LoVo (cell line): ENCODE measurements at regions not wholly inside any gene's neighbourhood (a gene's known extent, or its start where the extent isn't known, plus 50 kb on each side); places are given as distances from the start of the nearest gene placed in this dataset.

ENCODE experiments used
- DNase-seq: peaks from one replicate; pipeline ENCODE4 v3.0.0-alpha.2; 2016; ENCODE audit warnings: low spot score

DNA sequence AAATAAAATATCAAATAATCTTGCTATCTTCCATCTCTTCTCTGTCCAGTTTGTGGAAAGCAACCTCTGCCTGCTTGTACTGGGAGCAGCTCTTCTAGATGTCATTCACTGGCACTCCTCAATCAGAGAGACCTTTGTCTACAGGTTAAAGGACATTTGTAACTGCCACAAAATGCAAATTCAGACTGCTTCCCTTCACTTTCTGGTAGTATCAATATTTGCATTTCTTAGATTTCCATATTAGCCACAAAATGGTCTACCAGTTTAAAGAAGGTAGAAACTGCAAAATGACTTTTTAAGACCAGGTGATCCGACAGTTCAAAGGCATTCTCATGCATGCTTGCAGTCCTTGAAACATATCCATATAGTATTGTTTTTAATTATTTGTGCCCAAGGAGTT is 51.7 kb upstream of the RCN1 start:
- no peak for DNase-seq

DNA sequence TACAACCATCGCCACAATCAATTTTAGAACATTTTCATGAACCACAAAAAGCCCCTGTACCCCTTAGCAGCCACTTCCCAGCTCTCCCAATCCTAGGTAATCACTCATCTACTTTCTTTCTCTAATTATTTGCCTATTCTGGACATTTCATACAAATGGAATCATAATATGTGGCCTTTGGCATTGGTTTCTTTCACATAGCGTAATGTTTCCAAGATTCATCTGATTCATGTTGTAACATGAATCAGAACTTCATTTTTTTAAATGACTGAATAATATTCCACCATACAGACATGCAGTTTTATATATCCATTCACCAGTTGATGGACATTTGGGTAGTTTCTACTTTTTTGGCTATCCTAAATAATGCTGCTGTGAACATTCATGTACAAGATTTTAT is 56.2 kb upstream of the RCN1 start:
- DNase-seq: no peak

DNA sequence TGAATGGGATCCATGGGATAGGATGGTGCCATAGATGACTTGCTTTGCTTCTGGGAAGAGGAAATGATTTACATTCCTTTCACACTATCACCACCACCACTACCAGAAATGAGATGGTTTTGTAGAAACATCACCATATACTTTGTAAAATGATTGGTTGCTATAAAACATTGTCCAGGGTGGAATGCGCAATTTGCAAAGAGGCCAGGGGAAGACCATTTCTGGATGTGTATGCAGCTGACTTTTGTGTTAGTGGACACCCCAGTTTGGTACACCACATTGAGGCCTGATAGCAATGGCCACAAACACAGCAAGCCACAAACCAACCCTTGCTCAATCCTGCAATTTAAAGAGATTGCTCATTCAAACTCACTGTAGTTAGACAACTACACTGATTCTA is 56.7 kb upstream of the RCN1 start:
- DNase-seq: no peak

DNA sequence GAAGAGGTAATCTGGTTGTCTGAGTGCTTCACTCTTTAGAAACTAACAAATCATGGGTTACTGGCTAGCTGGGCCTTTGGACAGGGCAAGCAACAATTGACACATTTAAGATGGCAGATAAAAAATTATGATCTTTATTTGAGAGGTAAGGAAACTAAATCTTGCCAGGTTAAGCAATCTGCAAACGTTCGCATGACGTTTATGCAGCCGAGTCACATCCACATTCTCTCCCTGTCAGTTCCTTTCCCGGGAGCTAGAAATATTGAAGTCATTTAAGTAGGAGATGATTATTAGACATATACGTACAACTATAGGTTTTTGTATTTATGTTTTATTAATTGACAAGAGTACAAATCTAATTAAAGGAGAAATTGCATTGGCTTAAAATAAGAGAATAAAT is 57.4 kb upstream of the RCN1 start:
- no peak for DNase-seq

DNA sequence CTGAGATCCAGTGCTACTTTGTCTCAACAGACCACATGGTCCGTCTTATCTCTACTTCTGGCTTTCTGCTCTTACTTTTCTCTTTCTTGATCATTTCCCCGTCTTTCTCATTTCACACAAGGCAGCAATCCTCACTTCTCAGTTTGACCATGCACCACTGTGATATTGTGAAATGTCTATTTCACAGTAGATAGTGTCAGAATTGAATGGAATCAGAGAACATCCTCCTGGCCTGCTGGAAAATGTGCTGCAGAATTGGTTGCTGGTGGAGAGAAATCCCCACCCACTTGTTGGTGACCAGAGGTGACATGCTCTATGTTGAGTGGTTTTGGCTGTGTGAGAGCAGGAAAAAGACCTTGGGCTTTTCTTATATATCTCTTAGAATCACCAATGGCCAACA is 57.8 kb upstream of the RCN1 start:
- DNase-seq: no peak

DNA sequence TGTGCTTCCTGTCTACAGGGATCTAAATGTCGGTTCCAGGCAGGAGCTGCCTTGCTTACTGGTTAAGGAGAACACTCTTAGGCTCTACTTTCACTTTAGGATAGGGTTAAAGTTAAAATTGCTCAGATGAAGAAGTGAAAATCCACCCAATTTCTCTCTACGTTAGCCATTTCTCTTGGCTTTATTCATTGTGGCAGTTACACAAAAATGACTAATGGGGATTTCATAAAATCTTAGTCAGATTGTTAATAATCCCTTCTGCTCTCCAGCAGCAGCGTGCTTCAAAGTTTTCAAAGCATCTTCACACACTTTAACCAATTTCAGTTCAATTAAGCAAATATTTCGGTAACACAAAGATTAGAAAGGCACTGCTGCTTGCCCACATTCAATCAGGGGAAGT is 58.4 kb upstream of the RCN1 start:
- no peak for DNase-seq

DNA sequence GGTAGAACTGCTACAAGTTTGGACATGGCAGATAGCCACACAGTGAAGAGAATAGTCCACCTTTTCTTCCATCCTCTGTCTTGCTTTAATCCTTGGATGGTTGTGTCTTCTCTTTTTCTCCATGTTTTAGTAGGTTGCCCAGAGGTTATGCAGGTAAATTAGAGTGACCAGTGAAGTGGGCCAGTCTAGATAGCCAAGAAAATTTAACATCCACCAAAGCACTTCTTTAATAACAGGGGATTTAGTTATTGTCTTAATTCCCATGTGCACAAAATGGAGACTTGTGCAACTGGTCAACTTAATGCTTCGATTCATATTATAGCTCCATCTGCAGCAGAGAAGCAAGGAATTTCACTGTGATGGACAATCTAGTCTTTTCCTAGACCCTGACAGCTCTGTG is 58.8 kb upstream of the RCN1 start:
- DNase-seq: no peak

DNA sequence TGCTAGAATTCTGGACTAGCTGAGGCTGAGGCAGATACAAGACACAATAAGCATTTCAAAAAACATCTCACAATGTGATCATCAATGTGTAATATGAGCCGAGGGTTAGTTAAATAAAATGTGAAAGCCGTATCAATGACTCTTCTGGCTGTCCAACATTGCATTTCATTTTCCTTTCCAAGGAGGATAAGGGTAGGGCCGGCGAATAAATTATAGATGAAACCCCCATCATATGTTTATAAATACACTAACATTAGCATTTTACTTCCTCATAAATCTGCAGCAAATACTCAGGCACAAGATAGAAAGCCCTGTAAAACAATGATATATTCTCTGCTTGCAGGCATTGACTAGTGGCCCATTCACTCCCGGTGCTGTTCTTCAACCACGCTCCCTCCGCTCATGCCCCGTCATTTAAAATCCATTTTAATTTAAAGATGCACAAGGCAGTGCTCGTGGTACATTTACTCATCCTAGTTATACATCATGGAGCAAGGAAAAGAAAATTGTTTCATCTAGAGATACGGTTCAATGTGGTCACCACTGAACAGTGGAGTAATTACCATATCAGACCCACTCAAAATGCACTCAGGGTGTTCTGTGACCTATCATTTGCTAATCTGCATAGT is 59.9 kb upstream of the RCN1 start:
- DNase-seq: no peak

DNA sequence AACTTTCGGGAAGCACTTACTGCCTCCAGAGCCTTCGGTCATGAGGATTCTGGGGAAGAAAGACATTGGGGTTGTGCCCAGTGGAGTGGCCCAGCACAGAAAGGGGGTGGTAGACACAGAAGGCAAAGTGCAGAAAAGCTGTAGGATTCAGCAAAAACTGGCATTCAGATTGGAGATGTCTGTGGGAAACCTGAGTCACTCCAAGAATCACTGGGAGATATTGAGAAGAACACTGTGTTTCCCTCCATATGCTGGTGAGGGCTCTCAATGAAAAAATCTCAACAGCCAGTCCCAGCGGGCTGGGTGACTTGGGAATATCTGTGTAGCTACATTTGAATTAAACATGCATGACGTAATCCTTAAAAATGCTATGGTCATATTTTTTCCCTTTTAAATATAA is 61.2 kb upstream of the RCN1 start:
- no peak for DNase-seq

DNA sequence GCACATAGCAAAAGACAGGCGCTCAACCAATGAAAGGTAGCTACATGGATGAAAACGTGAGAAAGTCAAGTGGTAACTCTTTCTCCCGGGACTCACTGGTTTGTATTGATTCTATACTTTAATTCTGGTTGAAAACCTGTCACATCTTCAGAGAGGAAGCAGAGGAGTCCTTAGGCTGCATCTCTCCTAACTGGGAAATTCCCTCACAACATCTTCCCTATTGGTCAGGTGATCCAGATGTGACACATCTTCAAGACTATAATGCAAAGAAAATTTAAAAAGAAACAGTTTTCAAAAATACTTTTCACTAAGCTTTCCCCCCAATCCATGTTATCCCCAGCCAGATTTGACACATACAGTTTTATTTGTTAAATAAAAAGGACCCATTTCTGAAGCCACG is 62.7 kb upstream of the RCN1 start:
- DNase-seq: no peak

DNA sequence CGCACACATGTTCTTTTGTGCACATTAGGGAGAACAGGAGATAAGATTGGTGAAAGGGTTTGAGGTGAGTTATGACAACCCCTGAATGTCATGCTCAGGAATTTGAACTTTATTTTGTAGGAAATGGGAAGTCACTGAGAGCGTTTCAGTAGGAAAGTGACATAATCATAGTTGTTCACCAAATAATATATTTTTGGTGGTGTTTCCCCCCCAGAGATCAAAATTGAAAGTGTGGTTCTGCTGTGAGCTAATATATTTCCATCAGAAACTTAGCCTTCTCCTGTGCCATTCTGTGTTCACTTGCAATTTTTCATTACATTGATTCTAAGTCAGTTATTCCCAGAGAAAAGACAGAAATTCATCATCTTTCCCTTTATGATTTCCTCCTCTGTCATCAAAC is 64.1 kb upstream of the RCN1 start:
- no peak for DNase-seq

DNA sequence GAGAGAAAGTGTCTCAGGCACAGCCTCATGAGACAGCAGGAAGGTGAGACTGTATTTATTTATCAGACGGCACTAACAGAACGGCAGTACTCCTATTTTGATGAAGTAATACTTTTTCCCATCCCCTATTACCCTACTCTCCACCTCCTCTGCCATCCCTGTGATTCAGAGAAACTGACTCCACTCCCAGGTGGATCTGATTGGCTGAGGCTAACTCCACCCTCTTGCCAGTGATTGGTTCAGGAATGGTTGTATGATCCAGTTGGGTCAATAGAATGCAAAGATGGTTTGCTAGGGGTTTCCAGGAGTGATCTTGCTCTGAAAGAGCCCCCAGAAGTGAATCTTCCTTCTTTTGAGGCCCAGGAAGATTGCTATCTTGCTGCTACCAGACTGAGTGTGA is 65.9 kb upstream of the RCN1 start:
- DNase-seq: no peak

DNA sequence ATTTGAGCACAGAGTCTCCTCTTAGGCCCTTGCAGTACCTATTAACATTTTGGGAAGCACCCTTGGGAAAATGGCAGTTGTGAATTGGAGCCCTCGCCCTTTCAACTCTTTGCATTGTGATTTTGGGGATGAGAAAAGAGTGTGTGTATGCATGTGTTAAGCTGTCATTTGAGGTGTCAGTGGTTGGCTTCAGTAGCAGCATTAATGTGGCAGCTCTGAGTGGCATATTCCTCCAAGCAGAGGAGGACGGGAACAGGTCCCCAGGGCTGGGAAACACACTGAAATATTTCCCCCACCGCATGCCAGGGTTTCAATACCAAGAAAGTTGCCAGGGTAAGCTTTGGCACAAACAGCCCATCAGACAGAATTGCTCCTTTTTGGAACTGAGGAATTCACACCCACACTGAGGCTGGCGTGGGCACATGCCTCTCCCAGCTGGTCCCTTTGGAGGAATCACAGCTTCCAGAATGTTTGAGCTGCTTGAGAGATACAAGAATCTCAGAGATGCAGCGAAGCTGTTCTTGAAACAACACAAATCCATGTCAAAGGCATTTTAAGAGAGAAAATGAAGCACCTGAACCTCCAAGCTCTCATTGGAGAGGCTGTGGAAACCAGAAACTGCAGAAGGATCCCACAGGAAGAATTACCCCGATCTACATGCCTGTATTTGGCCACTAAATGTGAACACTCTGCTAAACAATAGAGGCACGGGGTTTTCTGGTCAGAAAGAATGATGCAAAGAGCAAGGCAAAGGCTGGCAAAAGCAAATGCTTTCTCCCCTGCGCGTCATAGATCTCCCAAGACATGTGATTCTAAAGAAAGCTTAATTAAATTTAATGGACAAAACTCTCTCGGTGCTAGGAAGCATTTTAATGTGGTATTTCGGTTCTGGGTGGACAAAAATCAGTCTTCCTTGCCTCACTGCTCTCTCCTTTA is 67.2 kb upstream of the RCN1 start:
- no peak for DNase-seq

DNA sequence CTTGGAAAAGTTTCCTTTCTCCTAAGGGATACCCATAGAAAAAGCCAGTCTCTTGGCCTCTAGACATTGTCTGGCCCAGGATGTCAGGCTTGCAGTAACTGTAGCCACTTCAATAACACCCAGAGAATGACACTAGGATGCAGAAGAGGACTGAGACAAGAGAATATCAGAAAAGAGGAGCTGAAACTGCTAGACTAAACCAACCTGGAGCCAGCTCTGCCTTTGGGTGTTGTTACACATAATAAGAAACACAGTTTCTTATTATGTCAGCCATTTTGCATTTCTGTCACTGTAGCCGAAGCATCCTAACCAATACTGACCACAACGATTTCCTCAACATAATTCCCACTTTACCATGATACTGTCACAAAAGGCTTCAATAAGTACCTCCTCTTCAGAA is 72.2 kb upstream of the RCN1 start:
- DNase-seq: no peak

DNA sequence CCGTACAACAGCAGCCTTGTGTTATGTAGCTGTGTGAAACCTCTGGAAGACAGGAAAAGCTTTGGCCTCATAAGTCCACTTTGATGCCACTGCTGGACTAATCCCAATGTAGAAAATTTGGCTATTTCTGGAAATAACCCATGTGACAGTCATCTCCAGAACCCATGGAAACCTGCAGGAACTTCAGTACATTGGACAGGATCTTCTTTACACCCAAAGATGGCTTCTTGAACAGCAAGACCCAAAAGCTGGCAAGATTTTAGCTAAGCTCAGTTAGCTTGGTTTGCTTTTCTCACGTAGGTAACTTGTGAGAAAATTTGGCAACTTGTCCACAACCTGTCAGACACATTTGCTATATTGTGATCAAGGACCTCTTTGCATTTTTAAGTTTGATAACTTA is 74.8 kb upstream of the RCN1 start:
- no peak for DNase-seq

DNA sequence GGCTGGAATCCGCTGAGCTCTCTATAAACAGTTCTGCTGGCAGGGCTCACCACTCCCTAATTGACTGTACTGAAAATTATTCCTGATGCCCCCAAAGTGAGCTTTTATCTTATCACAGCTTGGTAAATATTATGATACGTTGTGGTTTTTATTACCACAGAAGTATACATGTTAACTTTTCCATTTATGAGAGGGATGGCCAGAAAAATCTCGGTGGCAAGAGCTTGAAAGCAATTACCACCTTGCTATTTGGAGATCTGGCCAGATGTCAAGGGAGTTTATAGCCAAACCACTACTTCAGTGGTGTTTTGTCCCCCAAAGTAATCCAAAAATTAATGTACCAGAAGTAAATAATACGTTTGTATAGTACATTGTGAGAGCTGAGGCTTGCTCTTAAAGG is 75.4 kb upstream of the RCN1 start:
- no peak for DNase-seq

DNA sequence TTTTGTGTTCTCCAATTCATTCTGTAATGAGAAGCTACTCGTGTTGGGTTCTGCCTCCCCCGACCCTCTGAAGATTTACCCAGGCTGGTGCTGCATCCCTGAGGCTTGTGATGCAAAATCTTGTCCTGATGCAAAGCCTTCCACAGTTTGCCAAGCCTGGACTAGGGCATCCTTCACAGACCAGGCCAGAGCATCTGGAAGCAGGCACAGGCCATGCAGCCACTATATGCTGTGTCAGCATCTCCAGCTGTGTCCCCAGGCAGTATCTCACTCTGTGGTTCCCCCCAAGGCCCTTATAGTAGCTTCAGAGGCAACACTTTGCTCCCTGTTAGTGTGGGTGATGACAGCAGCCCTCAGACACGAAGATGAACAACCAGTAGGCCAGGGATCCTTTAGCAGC is 77.3 kb upstream of the RCN1 start:
- no peak for DNase-seq

DNA sequence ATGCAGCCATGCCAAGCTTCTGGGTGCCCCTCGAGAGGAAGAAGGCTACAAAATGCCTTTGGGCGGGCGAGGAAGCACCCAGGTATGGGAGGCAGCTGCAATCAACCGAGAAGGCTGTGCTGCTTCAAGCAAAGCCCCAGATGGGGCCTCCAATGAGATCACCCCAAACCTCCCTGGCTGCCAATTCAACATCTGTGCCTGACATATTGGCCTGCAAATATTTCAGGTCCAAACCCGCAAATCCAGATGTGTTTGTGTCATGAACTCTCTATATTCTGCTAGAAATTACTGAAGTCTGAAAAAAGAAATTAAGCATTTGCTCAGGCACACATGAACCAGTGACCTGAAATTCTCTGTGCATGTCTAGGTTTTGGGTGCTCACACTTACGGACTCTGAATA is 78.8 kb upstream of the RCN1 start:
- DNase-seq: no peak

DNA sequence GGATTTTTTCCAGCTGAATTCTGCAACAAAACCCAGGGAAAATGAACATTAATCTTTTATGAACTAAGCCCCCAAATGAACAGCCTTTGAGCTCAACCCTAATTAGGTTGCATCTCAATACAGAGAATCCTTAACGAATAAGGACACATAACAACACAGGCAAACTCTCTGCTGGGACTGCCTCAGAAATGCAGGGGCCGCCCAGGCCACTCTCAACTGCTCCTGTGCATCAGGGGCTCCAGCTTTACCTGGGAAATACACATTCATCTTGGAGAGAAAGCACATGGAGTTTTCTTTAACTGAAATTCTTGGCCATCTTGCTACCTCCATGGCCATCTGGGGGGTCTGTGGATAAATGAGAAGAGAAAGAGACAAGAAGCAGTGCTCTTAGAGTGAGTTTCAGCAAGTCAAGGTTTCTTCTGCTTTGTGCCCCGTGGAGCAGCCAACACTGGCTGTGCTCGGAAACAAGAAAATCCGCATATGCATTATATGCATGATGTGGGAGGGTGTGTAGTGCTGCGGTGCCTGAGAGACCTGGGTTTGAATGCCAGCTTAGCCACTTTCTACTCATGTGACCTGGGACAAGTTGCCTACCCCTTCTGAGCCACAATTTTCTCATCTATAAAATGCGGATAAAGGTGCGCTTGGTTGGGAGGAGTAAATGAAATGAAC is 81.9 kb upstream of the RCN1 start:
- DNase-seq: no peak

DNA sequence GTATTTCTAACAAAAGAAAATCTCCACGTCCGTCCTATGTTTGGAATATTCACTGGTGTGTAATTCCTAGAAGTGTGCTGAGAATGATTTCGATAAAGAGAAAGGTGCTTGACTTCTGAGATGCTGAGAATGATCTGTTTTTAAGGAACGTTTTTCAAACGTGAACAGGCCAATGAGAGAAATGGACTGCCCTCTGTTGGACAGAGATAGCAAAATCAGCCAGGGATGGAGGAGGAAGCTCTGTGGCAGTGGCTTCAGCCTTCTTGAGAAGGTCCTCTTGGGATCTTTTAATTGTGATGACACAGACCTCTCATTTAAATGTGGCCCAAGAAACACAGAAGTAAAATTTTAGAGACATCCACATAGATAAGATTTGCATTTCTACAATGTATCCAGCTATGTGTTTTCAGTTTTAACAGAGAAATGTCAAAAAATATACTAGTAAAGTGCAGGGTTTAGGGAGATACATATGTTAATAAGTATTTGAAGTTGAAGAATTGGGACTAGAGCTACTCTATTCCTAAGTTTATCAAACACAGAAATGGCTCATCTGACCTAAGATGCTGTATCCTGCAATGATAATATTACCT is 84.0 kb upstream of the RCN1 start:
- peak; percentile 45 for DNase-seq

DNA sequence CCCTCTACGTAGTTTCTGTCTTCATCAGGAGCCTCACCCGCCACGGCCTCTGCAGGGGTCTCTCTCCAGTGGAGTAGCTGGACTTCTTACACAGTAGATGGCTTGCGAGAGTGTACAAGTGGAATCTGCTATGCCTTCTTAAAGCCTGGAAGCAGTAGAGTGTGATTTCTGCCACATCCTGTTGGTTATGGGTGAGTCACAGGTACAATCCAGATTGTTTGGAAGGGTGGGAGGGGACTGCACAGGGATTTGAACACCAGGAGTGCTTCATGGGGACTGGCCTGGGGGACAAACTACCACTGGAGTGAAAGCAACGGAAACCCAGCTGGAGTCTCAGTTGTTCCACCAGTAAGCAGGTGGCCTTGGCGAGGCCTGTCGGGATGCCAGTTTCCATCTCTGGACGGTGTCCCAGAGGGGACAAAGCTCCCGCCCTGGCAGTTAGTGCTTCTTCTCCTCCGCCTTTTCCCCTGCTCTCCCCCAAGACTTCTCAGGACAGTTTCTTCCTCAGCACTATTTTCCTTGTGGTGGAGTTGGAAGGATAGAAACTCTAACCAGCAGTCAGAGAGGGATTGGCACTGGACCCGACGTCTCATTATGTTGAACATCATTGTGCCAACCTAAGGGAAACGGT is 85.0 kb upstream of the RCN1 start:
- DNase-seq: no peak

DNA sequence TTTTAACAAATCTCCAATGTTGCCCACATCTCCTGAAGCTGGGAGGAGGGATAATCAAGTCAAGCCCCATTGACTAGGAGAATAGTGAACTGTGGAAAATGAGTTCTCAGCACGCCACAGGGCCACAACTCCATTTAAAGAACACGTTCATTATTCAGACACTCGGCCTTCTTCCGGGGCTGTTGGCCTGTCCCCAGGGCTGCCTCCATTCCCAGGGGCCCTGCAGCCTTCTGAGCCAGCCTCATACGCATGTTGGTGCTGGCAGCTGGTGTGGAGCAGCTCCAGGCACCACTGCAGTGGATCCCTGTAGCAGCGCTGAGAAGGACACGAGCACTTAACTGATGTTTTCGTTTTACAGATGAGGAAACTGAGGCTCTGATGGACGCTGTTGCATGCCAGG is 87.5 kb upstream of the RCN1 start:
- no peak for DNase-seq
